Mesenchymal stem cell (in vitro differentiated cells and primary cell): ENCODE measurements at regions not wholly inside any gene's neighbourhood (a gene's known extent, or its start where the extent isn't known, plus 50 kb on each side); places are given as distances from the start of the nearest gene placed in this dataset.

ENCODE experiments used
- DNase-seq: peaks from one replicate; pipeline ENCODE4 v3.0.0-alpha.2; 2013
- H2AFZ ChIP-seq: one replicate; pipeline ENCODE4 v1.6.1; 2013; ENCODE audit warnings: low read depth, mild to moderate bottlenecking, control low read depth, inconsistent platforms, low read length, moderate library complexity
- H2AK5ac ChIP-seq: 2 replicates; pipeline ENCODE4 v1.6.1; 2013; ENCODE audit warnings: low read length, moderate library complexity, mild to moderate bottlenecking, inconsistent platforms; ENCODE audit not compliant: severe bottlenecking
- H2BK120ac ChIP-seq: one replicate; pipeline ENCODE4 v1.6.1; 2013; ENCODE audit warnings: low read depth, mild to moderate bottlenecking, inconsistent platforms, low read length, moderate library complexity
- H2BK12ac ChIP-seq, 2 experiments: one replicate each; pipeline ENCODE4 v1.6.1; 2013; ENCODE audit warnings: inconsistent platforms in 2 of 2, low read length in 2 of 2, mild to moderate bottlenecking in 2 of 2, moderate library complexity in 2 of 2, control low read depth in 1 of 2
- H2BK15ac ChIP-seq: one replicate; pipeline ENCODE4 v1.6.1; 2013; ENCODE audit warnings: mild to moderate bottlenecking, low read depth, inconsistent platforms; ENCODE audit not compliant: poor library complexity, severe bottlenecking
- H2BK5ac ChIP-seq: 2 replicates; pipeline ENCODE4 v1.6.1; 2013; ENCODE audit warnings: low read depth, mild to moderate bottlenecking, low read length, control low read depth, inconsistent platforms; ENCODE audit not compliant: poor library complexity, severe bottlenecking
- H3K14ac ChIP-seq, 2 experiments: one replicate each; pipeline ENCODE4 v1.6.1; 2013; ENCODE audit warnings: inconsistent platforms in 2 of 2, low read length in 2 of 2, control low read depth in 1 of 2, mild to moderate bottlenecking in 1 of 2, moderate library complexity in 1 of 2
- H3K18ac ChIP-seq, 2 experiments: one replicate each; pipeline ENCODE4 v1.6.1; 2013; ENCODE audit warnings: inconsistent platforms in 2 of 2, low read length in 2 of 2, control low read depth in 1 of 2, low read depth in 1 of 2, mild to moderate bottlenecking in 1 of 2
- H3K23ac ChIP-seq, 2 experiments: one replicate each; pipeline ENCODE4 v1.6.1; 2013; ENCODE audit warnings: inconsistent platforms in 2 of 2, low read length in 2 of 2, mild to moderate bottlenecking in 2 of 2, moderate library complexity in 2 of 2, control low read depth in 1 of 2
- H3K27ac ChIP-seq: 2 replicates; pipeline ENCODE4 v1.5.1; 2013; ENCODE audit warnings: mild to moderate bottlenecking, moderate library complexity, low read length, control low read depth, inconsistent platforms; ENCODE audit not compliant: poor library complexity, severe bottlenecking
- H3K27me3 ChIP-seq, 2 experiments: 2 replicates each; pipeline versions ENCODE4 v1.6.1 to v1.7.0; 2013; ENCODE audit warnings: low read length in 2 of 2, mild to moderate bottlenecking in 2 of 2, moderate library complexity in 2 of 2, control low read depth in 1 of 2, inconsistent platforms in 1 of 2; ENCODE audit not compliant: control insufficient read depth in 1 of 2, insufficient read depth in 1 of 2
- H3K36me3 ChIP-seq, 2 experiments: 2 replicates each; pipeline versions ENCODE4 v1.6.1 to v1.7.0; 2013; ENCODE audit warnings: low read length in 2 of 2, control low read depth in 1 of 2, inconsistent platforms in 1 of 2, low read depth in 1 of 2, mild to moderate bottlenecking in 1 of 2; ENCODE audit not compliant: insufficient read depth in 2 of 2, control insufficient read depth in 1 of 2
- H3K4ac ChIP-seq, 2 experiments: one replicate each; pipeline ENCODE4 v1.6.1; 2013; ENCODE audit warnings: inconsistent platforms in 2 of 2, low read length in 2 of 2, mild to moderate bottlenecking in 2 of 2, moderate library complexity in 2 of 2, control low read depth in 1 of 2, low read depth in 1 of 2
- H3K4me1 ChIP-seq: 2 replicates; pipeline ENCODE4 v1.6.1; 2013; ENCODE audit warnings: low read depth, low read length, control low read depth; ENCODE audit not compliant: control insufficient read depth, insufficient read depth
- H3K4me2 ChIP-seq: 2 replicates; pipeline ENCODE4 v1.6.1; 2013; ENCODE audit warnings: low read length, mild to moderate bottlenecking, inconsistent platforms; ENCODE audit not compliant: poor library complexity, severe bottlenecking
- H3K4me3 ChIP-seq, 2 experiments: 2 replicates each; pipeline versions ENCODE4 v1.5.1 to v1.7.0; 2013; ENCODE audit warnings: low read length in 2 of 2, mild to moderate bottlenecking in 2 of 2, control low read depth in 1 of 2, low read depth in 1 of 2; ENCODE audit not compliant: insufficient read depth in 1 of 2
- H3K79me1 ChIP-seq: replicated peaks from 2 replicates; pipeline ENCODE4 v1.6.1; 2013; ENCODE audit warnings: mild to moderate bottlenecking, control low read depth, low read length, inconsistent platforms; ENCODE audit not compliant: poor library complexity, severe bottlenecking
- H3K9ac ChIP-seq: 2 replicates; pipeline ENCODE4 v1.7.0; 2013; ENCODE audit warnings: mild to moderate bottlenecking, low read length, moderate library complexity
- H3K9me3 ChIP-seq: 2 replicates; pipeline ENCODE4 v1.7.0; 2013; ENCODE audit warnings: mild to moderate bottlenecking, low read length; ENCODE audit not compliant: control insufficient read depth
- H4K8ac ChIP-seq: one replicate; pipeline ENCODE4 v1.6.1; 2013; ENCODE audit warnings: inconsistent platforms, mild to moderate bottlenecking, low read length, moderate library complexity
- H4K91ac ChIP-seq: one replicate; pipeline ENCODE4 v1.6.1; 2013; ENCODE audit warnings: mild to moderate bottlenecking, low read length, inconsistent platforms
- WGBS: methylation state at CpG from one replicate; pipeline ENCODE4 v1.1.7; 2013; ENCODE audit warnings: mixed read lengths; 5-methylcytosine and 5-hydroxymethylcytosine counted together

GRCh38 chr9:88802533-88802932 is 188.7 kb upstream of the S1PR3 start:
- H3K36me3 ChIP-seq, result no peaks in the 10 kb centered on the region
- peak overlapping the region in 1 of 2 experiments; percentile 37 for H3K18ac ChIP-seq
- H4K91ac ChIP-seq, result no peak overlapping the region
- no peak overlapping the region for H2AK5ac ChIP-seq
- no peak overlapping the region for H3K4me2 ChIP-seq
- no peak overlapping the region for H3K4me3 ChIP-seq
- no peak overlapping the region for H3K23ac ChIP-seq
- no peak overlapping the region for H2BK5ac ChIP-seq
- H2BK15ac ChIP-seq, result peak overlapping the region; percentile 36
- 89% methylated on average over 5 of the region's 5 CpGs for WGBS
- no peaks in the 10 kb centered on the region for H3K27me3 ChIP-seq
- H3K9me3 ChIP-seq, result no peaks in the 10 kb centered on the region
- H3K27ac ChIP-seq, result no peak overlapping the region
- no peak for DNase-seq
- no peak overlapping the region for H2BK120ac ChIP-seq
- H3K9ac ChIP-seq, result no peak overlapping the region
- H2BK12ac ChIP-seq, result peak overlapping the region in 1 of 2 experiments; percentile 71
- H3K79me1 ChIP-seq, result no peaks in the 10 kb centered on the region
- peaks cover 2% of the 10 kb centered on the region for H3K4me1 ChIP-seq
- no peak overlapping the region for H4K8ac ChIP-seq
- no peak overlapping the region for H2AFZ ChIP-seq
- H3K14ac ChIP-seq, result no peak overlapping the region
- H3K4ac ChIP-seq, result no peak overlapping the region

GRCh38 chr9:88803546-88804253 is 187.6 kb upstream of the S1PR3 start:
- no peak for DNase-seq
- H4K91ac ChIP-seq, result no peak overlapping the region
- H3K27me3 ChIP-seq, result no peaks in the 10 kb centered on the region
- H3K14ac ChIP-seq, result no peak overlapping the region
- H3K4ac ChIP-seq, result peak overlapping the region in 1 of 2 experiments; percentile 17
- no peaks in the 10 kb centered on the region for H3K9me3 ChIP-seq
- H2BK5ac ChIP-seq, result no peak overlapping the region
- WGBS, result 76% methylated on average over 3 of the region's 4 CpGs
- H3K18ac ChIP-seq, result peak overlapping the region in 1 of 2 experiments; percentile 89
- peak overlapping the region in 1 of 2 experiments; percentile 76 for H2BK12ac ChIP-seq
- no peak overlapping the region for H2BK15ac ChIP-seq
- peaks cover 5% of the 10 kb centered on the region for H3K4me1 ChIP-seq
- no peak overlapping the region for H3K4me2 ChIP-seq
- no peak overlapping the region for H2BK120ac ChIP-seq
- H2AK5ac ChIP-seq, result no peak overlapping the region
- H3K36me3 ChIP-seq, result no peaks in the 10 kb centered on the region
- no peak overlapping the region for H4K8ac ChIP-seq
- H2AFZ ChIP-seq, result no peak overlapping the region
- H3K27ac ChIP-seq, result no peak overlapping the region
- no peak overlapping the region for H3K4me3 ChIP-seq
- H3K23ac ChIP-seq, result no peak overlapping the region
- no peak overlapping the region for H3K9ac ChIP-seq
- no peaks in the 10 kb centered on the region for H3K79me1 ChIP-seq

GRCh38 chr9:88804254-88804596 is 187.0 kb upstream of the S1PR3 start:
- Histone ChIP-seq H3K27ac (no peak overlapping the region), H3K23ac (no peak overlapping the region), H2BK12ac (peak overlapping the region in 1 of 2 experiments; percentile 76), H3K4me3 (no peak overlapping the region), H3K9me3 (no peaks in the 10 kb centered on the region), H3K18ac (peak overlapping the region in 1 of 2 experiments; percentile 89), H3K14ac (peak overlapping the region in 1 of 2 experiments; percentile 93), H3K79me1 (no peaks in the 10 kb centered on the region), H3K27me3 (no peaks in the 10 kb centered on the region), H3K4me2 (no peak overlapping the region), H2BK120ac (no peak overlapping the region), H3K36me3 (no peaks in the 10 kb centered on the region), H2BK5ac (no peak overlapping the region), H2BK15ac (no peak overlapping the region), H3K4me1 (peaks cover 5% of the 10 kb centered on the region), H3K9ac (no peak overlapping the region), H2AK5ac (no peak overlapping the region), H4K91ac (no peak overlapping the region), H3K4ac (no peak overlapping the region), H4K8ac (no peak overlapping the region), H2AFZ (no peak overlapping the region)
- DNase-seq, result no peak
- WGBS, result no CpG with 5 or more reads among the region's 2 CpGs

GRCh38 chr9:88805217-88805943 is 185.9 kb upstream of the S1PR3 start:
- no peak overlapping the region for H3K9ac ChIP-seq
- H3K14ac ChIP-seq, result no peak overlapping the region
- H3K27ac ChIP-seq, result no peak overlapping the region
- no peak overlapping the region for H3K4ac ChIP-seq
- H3K23ac ChIP-seq, result no peak overlapping the region
- H2BK5ac ChIP-seq, result no peak overlapping the region
- no peak overlapping the region for H3K18ac ChIP-seq
- no peak overlapping the region for H3K4me2 ChIP-seq
- H3K79me1 ChIP-seq, result no peaks in the 10 kb centered on the region
- no peak for DNase-seq
- H2BK120ac ChIP-seq, result no peak overlapping the region
- no peak overlapping the region for H4K8ac ChIP-seq
- no peak overlapping the region for H2AFZ ChIP-seq
- no peaks in the 10 kb centered on the region for H3K27me3 ChIP-seq
- no peak overlapping the region for H2AK5ac ChIP-seq
- H3K4me3 ChIP-seq, result no peak overlapping the region
- H2BK15ac ChIP-seq, result no peak overlapping the region
- peaks cover 5% of the 10 kb centered on the region for H3K4me1 ChIP-seq
- 91% methylated on average over 7 of the region's 7 CpGs for WGBS
- H3K9me3 ChIP-seq, result no peaks in the 10 kb centered on the region
- H2BK12ac ChIP-seq, result no peak overlapping the region
- no peak overlapping the region for H4K91ac ChIP-seq
- no peaks in the 10 kb centered on the region for H3K36me3 ChIP-seq
